ENCODE measurements at regions not wholly inside any gene's neighbourhood (a gene's known extent, or its start where the extent isn't known, plus 50 kb on each side); places are given as distances from the start of the nearest gene placed in this dataset.

GRCh38 chr5:162360373-162360931 is 292.9 kb downstream of the GABRG2 start:
- Histone ChIP-seq H3K4me3 (ENCODE audit: low read depth, low read length) (no peak overlapping the region), H3K23ac (ENCODE audit: low read length) (no peak overlapping the region)

GRCh38 chr5:162372256-162372655 is 304.7 kb downstream of the GABRG2 start:
- Histone ChIP-seq H3K14ac (ENCODE audit: low read length) (no peak overlapping the region), H2BK120ac (ENCODE audit: insufficient read depth, low read length, poor library complexity) (no peak overlapping the region), H3K27me3 (ENCODE audit: insufficient read depth, low read length) (no peaks in the 10 kb centered on the region), H4K12ac (ENCODE audit: low read depth, low read length) (no peak overlapping the region), H3K9ac (ENCODE audit: low read length) (no peak overlapping the region), H3K23ac (ENCODE audit: low read length) (no peak overlapping the region), H3K36me3 (ENCODE audit: control insufficient read depth in 1 of 2, insufficient read depth in 2 of 2, low read length in 2 of 2) (no peaks in the 10 kb centered on the region), H4K91ac (ENCODE audit: low read depth, low read length) (no peak overlapping the region), H3K9me3 (ENCODE audit: insufficient read depth, low read depth, low read length) (peaks cover 7% of the 10 kb centered on the region), H3K4me3 (ENCODE audit: low read depth, low read length) (no peak overlapping the region), H2AK5ac (ENCODE audit: low read length) (no peak overlapping the region), H3K4me2 (ENCODE audit: low read length) (no peak overlapping the region), H3K79me2 (ENCODE audit: control insufficient read depth, insufficient read depth, low read length, poor library complexity) (no peaks in the 10 kb centered on the region), H3K18ac (ENCODE audit: low read length) (no peak overlapping the region), H3K79me1 (ENCODE audit: low read length) (no peaks in the 10 kb centered on the region), H2AFZ (ENCODE audit: insufficient read depth, low read length, poor library complexity) (no peak overlapping the region), H3K27ac (ENCODE audit: low read depth, low read length) (no peak overlapping the region), H4K8ac (ENCODE audit: low read depth, low read length) (no peak overlapping the region), H2BK5ac (ENCODE audit: low read depth, low read length, poor library complexity) (no peak overlapping the region), H2BK12ac (ENCODE audit: low read length) (no peak overlapping the region), H3K4me1 (ENCODE audit: control insufficient read depth in 1 of 2, insufficient read depth in 2 of 2, low read length in 2 of 2) (no peaks in the 10 kb centered on the region), H3K4ac (ENCODE audit: low read depth, low read length) (no peak overlapping the region)
- WGBS (ENCODE audit: extremely low coverage, insufficient coverage, insufficient read length) = no CpG with 5 or more reads among the region's 3 CpGs
- DNase-seq = no peak

More at GRCh38 chr5:162360373-162360931, 292.9 kb downstream of the GABRG2 start:
- no peak overlapping the region for H3K4me2 ChIP-seq (ENCODE audit: low read length)
- H3K9ac ChIP-seq (ENCODE audit: low read length) = no peak overlapping the region
- no peaks in the 10 kb centered on the region for H3K27me3 ChIP-seq (ENCODE audit: insufficient read depth, low read length)
- H3K4me1 ChIP-seq (ENCODE audit: control insufficient read depth in 1 of 2, insufficient read depth in 2 of 2, low read length in 2 of 2) = no peaks in the 10 kb centered on the region
- no peaks in the 10 kb centered on the region for H3K9me3 ChIP-seq (ENCODE audit: insufficient read depth, low read depth, low read length)
- H4K12ac ChIP-seq (ENCODE audit: low read depth, low read length) = no peak overlapping the region
- H3K79me1 ChIP-seq (ENCODE audit: low read length) = no peaks in the 10 kb centered on the region
- no peak overlapping the region for H4K8ac ChIP-seq (ENCODE audit: low read depth, low read length)
- H2AFZ ChIP-seq (ENCODE audit: insufficient read depth, low read length, poor library complexity) = no peak overlapping the region
- no peak overlapping the region for H3K14ac ChIP-seq (ENCODE audit: low read length)
- H3K79me2 ChIP-seq (ENCODE audit: control insufficient read depth, insufficient read depth, low read length, poor library complexity) = no peaks in the 10 kb centered on the region
- H3K18ac ChIP-seq (ENCODE audit: low read length) = no peak overlapping the region
- H3K27ac ChIP-seq (ENCODE audit: low read depth, low read length) = no peak overlapping the region
- DNase-seq = no peak
- no peak overlapping the region for H2BK5ac ChIP-seq (ENCODE audit: low read depth, low read length, poor library complexity)
- no CpG with 5 or more reads among the region's 1 CpG for WGBS (ENCODE audit: extremely low coverage, insufficient coverage, insufficient read length)
- no peak overlapping the region for H3K4ac ChIP-seq (ENCODE audit: low read depth, low read length)
- H2BK120ac ChIP-seq (ENCODE audit: insufficient read depth, low read length, poor library complexity) = no peak overlapping the region
- H4K91ac ChIP-seq (ENCODE audit: low read depth, low read length) = no peak overlapping the region
- H2AK5ac ChIP-seq (ENCODE audit: low read length) = no peak overlapping the region
- H2BK12ac ChIP-seq (ENCODE audit: low read length) = no peak overlapping the region
- no peaks in the 10 kb centered on the region for H3K36me3 ChIP-seq (ENCODE audit: control insufficient read depth in 1 of 2, insufficient read depth in 2 of 2, low read length in 2 of 2)

- no peak overlapping the region for H2BK5ac ChIP-seq (ENCODE audit: low read depth, low read length, poor library complexity)
- no peak overlapping the region for H3K23ac ChIP-seq (ENCODE audit: low read length)
- no peak overlapping the region for H4K12ac ChIP-seq (ENCODE audit: low read depth, low read length)
- no peak overlapping the region for H2AK5ac ChIP-seq (ENCODE audit: low read length)
- DNase-seq = no peak
- H3K9ac ChIP-seq (ENCODE audit: low read length) = no peak overlapping the region
- H3K27ac ChIP-seq (ENCODE audit: low read depth, low read length) = no peak overlapping the region
- no peak overlapping the region for H3K14ac ChIP-seq (ENCODE audit: low read length)
- no peaks in the 10 kb centered on the region for H3K36me3 ChIP-seq (ENCODE audit: control insufficient read depth in 1 of 2, insufficient read depth in 2 of 2, low read length in 2 of 2)
- no peak overlapping the region for H3K18ac ChIP-seq (ENCODE audit: low read length)
- no peaks in the 10 kb centered on the region for H3K79me2 ChIP-seq (ENCODE audit: control insufficient read depth, insufficient read depth, low read length, poor library complexity)
- H2BK120ac ChIP-seq (ENCODE audit: insufficient read depth, low read length, poor library complexity) = no peak overlapping the region
- no peak overlapping the region for H3K4me2 ChIP-seq (ENCODE audit: low read length)
- H3K4ac ChIP-seq (ENCODE audit: low read depth, low read length) = no peak overlapping the region
- no peak overlapping the region for H4K91ac ChIP-seq (ENCODE audit: low read depth, low read length)
- H3K9me3 ChIP-seq (ENCODE audit: insufficient read depth, low read depth, low read length) = no peaks in the 10 kb centered on the region
- WGBS (ENCODE audit: extremely low coverage, insufficient coverage, insufficient read length) = no CpG with 5 or more reads among the region's 1 CpG
- H3K27me3 ChIP-seq (ENCODE audit: insufficient read depth, low read length) = no peaks in the 10 kb centered on the region
- no peaks in the 10 kb centered on the region for H3K4me1 ChIP-seq (ENCODE audit: control insufficient read depth in 1 of 2, insufficient read depth in 2 of 2, low read length in 2 of 2)
- H3K79me1 ChIP-seq (ENCODE audit: low read length) = no peaks in the 10 kb centered on the region
- no peak overlapping the region for H2BK12ac ChIP-seq (ENCODE audit: low read length)
- H2AFZ ChIP-seq (ENCODE audit: insufficient read depth, low read length, poor library complexity) = no peak overlapping the region
- no peak overlapping the region for H3K4me3 ChIP-seq (ENCODE audit: low read depth, low read length)
- H4K8ac ChIP-seq (ENCODE audit: low read depth, low read length) = no peak overlapping the region
Measured at GRCh38 chr5:162377895-162378294, 310.3 kb downstream of the GABRG2 start.

- H4K8ac ChIP-seq (ENCODE audit: low read depth, low read length) = no peak overlapping the region
- H3K27me3 ChIP-seq (ENCODE audit: insufficient read depth, low read length) = no peaks in the 10 kb centered on the region
- no peak overlapping the region for H3K4me3 ChIP-seq (ENCODE audit: low read depth, low read length)
- no peak overlapping the region for H3K14ac ChIP-seq (ENCODE audit: low read length)
- no peak overlapping the region for H3K9ac ChIP-seq (ENCODE audit: low read length)
- no peak for DNase-seq
- WGBS (ENCODE audit: extremely low coverage, insufficient coverage, insufficient read length) = no CpG with 5 or more reads among the region's 3 CpGs
- H4K12ac ChIP-seq (ENCODE audit: low read depth, low read length) = no peak overlapping the region
- no peak overlapping the region for H3K4ac ChIP-seq (ENCODE audit: low read depth, low read length)
- no peak overlapping the region for H3K18ac ChIP-seq (ENCODE audit: low read length)
- no peak overlapping the region for H2BK12ac ChIP-seq (ENCODE audit: low read length)
- H2BK5ac ChIP-seq (ENCODE audit: low read depth, low read length, poor library complexity) = no peak overlapping the region
- H3K23ac ChIP-seq (ENCODE audit: low read length) = no peak overlapping the region
- no peak overlapping the region for H3K27ac ChIP-seq (ENCODE audit: low read depth, low read length)
- no peaks in the 10 kb centered on the region for H3K36me3 ChIP-seq (ENCODE audit: control insufficient read depth in 1 of 2, insufficient read depth in 2 of 2, low read length in 2 of 2)
- H2AFZ ChIP-seq (ENCODE audit: insufficient read depth, low read length, poor library complexity) = no peak overlapping the region
- H2AK5ac ChIP-seq (ENCODE audit: low read length) = no peak overlapping the region
- no peaks in the 10 kb centered on the region for H3K9me3 ChIP-seq (ENCODE audit: insufficient read depth, low read depth, low read length)
- H3K4me1 ChIP-seq (ENCODE audit: control insufficient read depth in 1 of 2, insufficient read depth in 2 of 2, low read length in 2 of 2) = no peaks in the 10 kb centered on the region
- no peak overlapping the region for H3K4me2 ChIP-seq (ENCODE audit: low read length)
- no peak overlapping the region for H2BK120ac ChIP-seq (ENCODE audit: insufficient read depth, low read length, poor library complexity)
- H3K79me1 ChIP-seq (ENCODE audit: low read length) = no peaks in the 10 kb centered on the region
- no peak overlapping the region for H4K91ac ChIP-seq (ENCODE audit: low read depth, low read length)
- H3K79me2 ChIP-seq (ENCODE audit: control insufficient read depth, insufficient read depth, low read length, poor library complexity) = no peaks in the 10 kb centered on the region
Measured at GRCh38 chr5:162382839-162383238, 315.3 kb downstream of the GABRG2 start.
